ENCODE measurements at regions not wholly inside any gene's neighbourhood (a gene's known extent, or its start where the extent isn't known, plus 50 kb on each side); places are given as distances from the start of the nearest gene placed in this dataset.

DNA sequence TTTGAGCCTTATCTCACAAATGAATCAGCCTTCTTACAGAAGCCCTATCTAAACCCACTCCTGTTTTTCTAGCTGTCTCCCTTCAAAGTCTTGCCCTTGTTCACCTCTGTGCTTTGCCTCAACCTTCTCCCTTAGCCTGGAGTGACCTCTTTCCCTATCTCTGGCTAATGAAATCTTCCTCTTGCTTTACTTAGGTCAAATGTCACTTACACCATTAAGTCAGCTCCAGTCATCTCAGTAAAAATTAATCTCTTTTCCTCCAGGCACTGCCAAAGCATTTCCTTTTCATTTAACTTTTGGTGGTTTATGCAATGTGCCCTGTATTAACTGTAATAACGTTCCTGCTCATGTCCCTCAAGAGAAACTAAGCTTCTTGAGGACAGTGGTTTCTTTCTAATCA, 596.5 kb upstream of the MIR17HG start:
- no peak for TF ChIP-seq CTCF (IDR thresholded peaks at IDR 0.05; ENCODE audit: insufficient read depth, low read length)
- H3K4me3 ChIP-seq (ENCODE audit: low read depth, low read length), result no peak overlapping the region
- no peak for DNase-seq (ENCODE audit: low read depth)

- no peak for DNase-seq (ENCODE audit: low read depth)
- H3K4me3 ChIP-seq (ENCODE audit: low read depth, low read length), result no peak overlapping the region
Measured at GRCh38 chr13:90752070-90752469, 595.4 kb upstream of the MIR17HG start.

DNA sequence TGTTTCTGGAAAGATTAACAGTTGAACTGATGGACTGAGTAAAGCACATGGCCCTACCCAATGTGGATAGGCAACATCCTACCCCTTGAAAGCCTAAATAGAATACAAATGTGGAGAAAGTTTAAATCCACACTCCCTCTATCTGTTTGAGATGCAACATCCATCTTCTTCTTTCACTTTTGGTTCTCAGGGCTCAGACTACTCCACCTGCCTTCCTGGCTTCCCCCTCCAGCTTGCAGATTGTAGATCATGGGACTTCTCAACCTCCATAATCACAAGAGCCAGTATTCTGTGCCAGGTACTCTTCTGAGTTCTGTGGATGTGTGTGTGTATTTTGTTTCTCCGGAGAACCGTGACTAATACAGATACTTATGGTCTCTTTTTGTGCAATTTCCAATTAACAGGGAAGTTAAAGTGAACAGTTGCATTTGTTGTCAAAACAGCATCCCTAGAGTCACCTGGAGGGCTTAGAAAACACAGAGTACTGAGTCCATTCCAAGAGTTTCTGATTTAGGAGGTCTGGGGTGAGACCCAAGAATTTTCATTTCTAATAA, 590.3 kb upstream of the MIR17HG start:
- DNase-seq (ENCODE audit: low read depth), result no peak
- no peak for TF ChIP-seq CTCF (IDR thresholded peaks at IDR 0.05; ENCODE audit: insufficient read depth, low read length)

More at GRCh38 chr13:90752070-90752469, 595.4 kb upstream of the MIR17HG start:
- TF ChIP-seq CTCF (IDR thresholded peaks at IDR 0.05; ENCODE audit: insufficient read depth, low read length), result no peak

GRCh38 chr13:90760639-90761038, 586.8 kb upstream of the MIR17HG start:
- no peak overlapping the region for H3K4me3 ChIP-seq (ENCODE audit: low read depth, low read length)
- no peak for DNase-seq (ENCODE audit: low read depth)
- no peak for TF ChIP-seq CTCF (IDR thresholded peaks at IDR 0.05; ENCODE audit: insufficient read depth, low read length)

More for the DNA sequence above, 590.3 kb upstream of the MIR17HG start:
- H3K4me3 ChIP-seq (ENCODE audit: low read depth, low read length), result no peak overlapping the region

GRCh38 chr13:90763476-90764150, 583.9 kb upstream of the MIR17HG start:
- no peak for TF ChIP-seq CTCF (IDR thresholded peaks at IDR 0.05; ENCODE audit: insufficient read depth, low read length)
- no peak for DNase-seq (ENCODE audit: low read depth)
- H3K4me3 ChIP-seq (ENCODE audit: low read depth, low read length), result no peak overlapping the region

DNA sequence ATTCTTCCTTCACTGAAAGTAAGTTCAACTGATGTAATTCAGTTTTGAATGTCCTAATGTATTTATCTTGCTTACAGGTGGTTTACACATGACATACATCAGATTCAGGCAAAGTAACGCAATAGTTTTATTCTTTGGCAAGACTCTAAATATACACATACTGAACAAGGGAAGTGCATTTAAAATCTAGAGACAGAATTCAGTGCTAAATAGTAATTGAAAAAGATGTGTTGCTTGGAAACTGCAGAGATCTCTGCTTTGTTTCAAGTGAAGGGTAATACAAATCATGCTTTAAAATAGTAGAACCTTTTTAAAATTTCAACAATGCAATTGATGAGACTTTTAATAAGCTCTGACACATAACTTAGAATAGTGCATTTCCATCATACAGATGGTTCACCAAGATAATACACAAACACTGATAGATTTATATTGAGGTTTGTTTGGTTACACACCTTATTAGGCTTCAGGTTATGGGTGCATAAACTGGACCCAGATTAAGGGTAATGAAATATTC, 581.0 kb upstream of the MIR17HG start:
- TF ChIP-seq CTCF (IDR thresholded peaks at IDR 0.05; ENCODE audit: insufficient read depth, low read length), result no peak
- no peak overlapping the region for H3K4me3 ChIP-seq (ENCODE audit: low read depth, low read length)
- DNase-seq (ENCODE audit: low read depth), result no peak
